Osteoblast (primary cell): ENCODE measurements at regions not wholly inside any gene's neighbourhood (a gene's known extent, or its start where the extent isn't known, plus 50 kb on each side); places are given as distances from the start of the nearest gene placed in this dataset.

Experiments
- DNase-seq: peaks from one replicate; pipeline ENCODE4 v3.0.0; 2011; ENCODE audit warnings: low spot score, mixed read lengths; ENCODE audit not compliant: insufficient read length; ENCODE audit errors: missing footprints
- H2AFZ ChIP-seq: 2 replicates; pipeline ENCODE4 v1.6.0; 2011; ENCODE audit warnings: mild to moderate bottlenecking, low read length
- H3K27ac ChIP-seq: 2 replicates; pipeline ENCODE4 v1.5.1; 2011; ENCODE audit warnings: mild to moderate bottlenecking, low read depth, low read length, moderate library complexity
- H3K27me3 ChIP-seq: 2 replicates; pipeline ENCODE4 v1.6.0; 2012; ENCODE audit warnings: mild to moderate bottlenecking, control low read depth, inconsistent platforms, low read length, moderate library complexity; ENCODE audit not compliant: insufficient read depth
- H3K36me3 ChIP-seq: 2 replicates; pipeline ENCODE4 v1.5.1; 2011; ENCODE audit warnings: mild to moderate bottlenecking, low read length, control low read depth, moderate library complexity; ENCODE audit not compliant: insufficient read depth
- H3K4me1 ChIP-seq: 2 replicates; pipeline ENCODE4 v1.5.1; 2011; ENCODE audit warnings: mild to moderate bottlenecking, low read length, control low read depth, moderate library complexity; ENCODE audit not compliant: insufficient read depth
- H3K4me2 ChIP-seq: 2 replicates; pipeline ENCODE4 v1.6.0; 2011; ENCODE audit warnings: mild to moderate bottlenecking, low read length; ENCODE audit not compliant: insufficient read depth
- H3K4me3 ChIP-seq: fragments of 200-600 bp; sonication (generic); 3 replicates; pipeline ENCODE4 v1.5.1; 2012; ENCODE audit warnings: mild to moderate bottlenecking, low read length, inconsistent platforms; ENCODE audit not compliant: insufficient read depth
- H3K79me2 ChIP-seq: 2 replicates; pipeline ENCODE4 v1.6.0; 2012; ENCODE audit warnings: mild to moderate bottlenecking, low read length, control low read depth, inconsistent platforms; ENCODE audit not compliant: insufficient read depth
- H3K9me3 ChIP-seq: 2 replicates; pipeline ENCODE4 v1.5.1; 2011; ENCODE audit warnings: low read depth, low read length, control low read depth
- H4K20me1 ChIP-seq: 2 replicates; pipeline ENCODE4 v1.6.0; 2012; ENCODE audit warnings: mild to moderate bottlenecking, low read length, control low read depth; ENCODE audit not compliant: insufficient read depth
- TF ChIP-seq, protein P1 (sequence below): IDR thresholded peaks from 2 replicates; pipeline ENCODE4 v1.5.1; 2011; ENCODE audit warnings: mild to moderate bottlenecking, low read depth, low read length, moderate library complexity; ENCODE audit errors: extremely low read depth

DNA sequence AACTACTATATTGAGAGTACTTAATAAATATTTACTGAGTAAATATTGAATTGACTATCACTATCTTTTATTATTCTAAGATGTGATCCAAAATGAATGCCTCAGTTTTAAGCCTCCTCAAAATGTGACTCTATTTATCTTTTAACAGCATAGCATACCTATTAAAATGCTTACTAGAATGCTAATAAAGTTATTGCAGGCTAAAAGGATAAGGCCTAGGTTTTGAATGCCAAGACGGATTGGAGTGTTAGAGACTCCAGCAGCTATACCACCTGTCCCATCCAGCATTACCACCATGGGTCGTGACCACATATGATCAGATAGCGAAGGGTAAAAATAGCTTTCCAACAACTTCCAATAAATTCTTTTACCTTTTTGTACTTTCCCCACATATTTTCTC, 64.7 kb upstream of the MYRIP start:
- no peak overlapping the region for H2AFZ ChIP-seq
- no peak overlapping the region for H3K27ac ChIP-seq
- TF ChIP-seq, protein P1, sequence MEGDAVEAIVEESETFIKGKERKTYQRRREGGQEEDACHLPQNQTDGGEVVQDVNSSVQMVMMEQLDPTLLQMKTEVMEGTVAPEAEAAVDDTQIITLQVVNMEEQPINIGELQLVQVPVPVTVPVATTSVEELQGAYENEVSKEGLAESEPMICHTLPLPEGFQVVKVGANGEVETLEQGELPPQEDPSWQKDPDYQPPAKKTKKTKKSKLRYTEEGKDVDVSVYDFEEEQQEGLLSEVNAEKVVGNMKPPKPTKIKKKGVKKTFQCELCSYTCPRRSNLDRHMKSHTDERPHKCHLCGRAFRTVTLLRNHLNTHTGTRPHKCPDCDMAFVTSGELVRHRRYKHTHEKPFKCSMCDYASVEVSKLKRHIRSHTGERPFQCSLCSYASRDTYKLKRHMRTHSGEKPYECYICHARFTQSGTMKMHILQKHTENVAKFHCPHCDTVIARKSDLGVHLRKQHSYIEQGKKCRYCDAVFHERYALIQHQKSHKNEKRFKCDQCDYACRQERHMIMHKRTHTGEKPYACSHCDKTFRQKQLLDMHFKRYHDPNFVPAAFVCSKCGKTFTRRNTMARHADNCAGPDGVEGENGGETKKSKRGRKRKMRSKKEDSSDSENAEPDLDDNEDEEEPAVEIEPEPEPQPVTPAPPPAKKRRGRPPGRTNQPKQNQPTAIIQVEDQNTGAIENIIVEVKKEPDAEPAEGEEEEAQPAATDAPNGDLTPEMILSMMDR, result no peak
- H3K27me3 ChIP-seq, result no peaks in the 10 kb centered on the region
- H3K4me2 ChIP-seq, result no peak overlapping the region
- no peak overlapping the region for H3K4me3 ChIP-seq
- no peaks in the 10 kb centered on the region for H3K4me1 ChIP-seq
- no peaks in the 10 kb centered on the region for H3K9me3 ChIP-seq
- H3K79me2 ChIP-seq, result no peaks in the 10 kb centered on the region
- no peaks in the 10 kb centered on the region for H4K20me1 ChIP-seq
- no peaks in the 10 kb centered on the region for H3K36me3 ChIP-seq
- no peak for DNase-seq

DNA sequence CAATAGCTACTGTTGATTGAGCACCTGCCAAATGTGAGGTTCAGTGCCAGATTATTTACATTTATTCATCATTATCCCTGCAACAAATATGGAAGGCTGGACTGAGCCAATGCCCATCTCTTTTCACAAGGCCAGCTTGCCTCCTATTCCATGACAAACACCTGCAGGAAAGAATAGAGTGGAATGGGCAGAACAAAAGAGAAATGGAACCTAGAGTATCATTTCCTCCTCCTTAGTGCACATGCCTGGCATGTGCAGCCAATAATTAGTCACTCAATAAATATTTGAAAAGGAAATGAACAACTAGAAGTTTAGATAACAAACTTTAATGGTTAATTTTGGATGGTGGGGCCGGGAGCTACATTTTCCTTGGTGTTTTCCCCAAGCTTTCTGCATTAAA, 61.4 kb upstream of the MYRIP start:
- Histone ChIP-seq H2AFZ (no peak overlapping the region), H3K27ac (no peak overlapping the region), H3K4me2 (no peak overlapping the region), H3K36me3 (no peaks in the 10 kb centered on the region), H3K9me3 (no peaks in the 10 kb centered on the region), H4K20me1 (no peaks in the 10 kb centered on the region), H3K4me1 (no peaks in the 10 kb centered on the region), H3K27me3 (no peaks in the 10 kb centered on the region), H3K79me2 (no peaks in the 10 kb centered on the region), H3K4me3 (no peak overlapping the region)
- DNase-seq, result no peak
- TF ChIP-seq, protein P1, result no peak

DNA sequence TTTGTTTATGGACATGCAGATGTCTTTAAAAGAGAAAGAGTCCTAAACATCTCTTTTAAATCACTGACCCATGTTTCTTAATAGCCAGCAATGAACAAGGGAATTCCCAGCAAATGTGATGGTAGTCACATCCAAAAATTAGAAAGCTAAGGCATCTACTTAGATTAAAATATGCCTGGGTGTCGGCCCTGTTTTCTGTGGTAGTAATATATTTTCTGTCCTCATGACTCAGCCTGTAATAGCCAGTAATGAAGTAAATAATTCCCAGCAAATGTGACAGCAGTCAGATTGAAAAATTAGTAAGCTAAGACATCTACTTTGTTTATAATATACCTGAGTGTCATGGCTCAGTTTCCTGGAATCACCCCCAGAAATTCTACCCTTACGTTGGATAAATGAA, 60.6 kb upstream of the MYRIP start:
- Histone ChIP-seq H3K9me3 (no peaks in the 10 kb centered on the region), H4K20me1 (no peaks in the 10 kb centered on the region), H3K27ac (no peak overlapping the region), H3K4me1 (no peaks in the 10 kb centered on the region), H3K4me2 (no peak overlapping the region), H3K36me3 (no peaks in the 10 kb centered on the region), H3K27me3 (no peaks in the 10 kb centered on the region), H2AFZ (no peak overlapping the region), H3K79me2 (no peaks in the 10 kb centered on the region), H3K4me3 (no peak overlapping the region)
- no peak for DNase-seq
- TF ChIP-seq, protein P1, result no peak

DNA sequence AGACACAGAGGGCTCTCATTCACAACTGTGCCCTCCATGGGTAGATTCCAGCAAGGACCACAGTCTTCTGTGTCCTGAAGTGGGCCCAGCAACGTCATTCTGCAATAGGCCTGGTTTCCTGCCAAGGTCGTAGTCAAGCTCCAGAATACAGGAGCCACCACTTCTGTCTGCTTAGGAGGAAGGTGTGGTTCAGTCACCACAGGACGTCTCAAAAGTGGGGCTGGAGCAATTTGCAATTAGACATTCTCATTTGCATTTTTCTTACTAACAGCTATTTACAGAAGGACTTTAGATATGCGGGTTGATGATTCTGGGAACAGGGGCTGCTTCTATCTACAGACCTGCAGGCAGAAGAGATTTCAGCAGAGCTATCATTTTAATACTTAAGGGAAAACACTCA, 58.7 kb upstream of the MYRIP start:
- Histone ChIP-seq H3K27ac (no peak overlapping the region), H3K4me3 (no peak overlapping the region), H3K9me3 (no peaks in the 10 kb centered on the region), H4K20me1 (no peaks in the 10 kb centered on the region), H3K79me2 (no peaks in the 10 kb centered on the region), H3K27me3 (no peaks in the 10 kb centered on the region), H3K4me1 (no peaks in the 10 kb centered on the region), H2AFZ (no peak overlapping the region), H3K4me2 (no peak overlapping the region), H3K36me3 (no peaks in the 10 kb centered on the region)
- DNase-seq, result no peak
- TF ChIP-seq, protein P1, result no peak
